ENCODE measurements at regions not wholly inside any gene's neighbourhood (a gene's known extent, or its start where the extent isn't known, plus 50 kb on each side); places are given as distances from the start of the nearest gene placed in this dataset.

DNA sequence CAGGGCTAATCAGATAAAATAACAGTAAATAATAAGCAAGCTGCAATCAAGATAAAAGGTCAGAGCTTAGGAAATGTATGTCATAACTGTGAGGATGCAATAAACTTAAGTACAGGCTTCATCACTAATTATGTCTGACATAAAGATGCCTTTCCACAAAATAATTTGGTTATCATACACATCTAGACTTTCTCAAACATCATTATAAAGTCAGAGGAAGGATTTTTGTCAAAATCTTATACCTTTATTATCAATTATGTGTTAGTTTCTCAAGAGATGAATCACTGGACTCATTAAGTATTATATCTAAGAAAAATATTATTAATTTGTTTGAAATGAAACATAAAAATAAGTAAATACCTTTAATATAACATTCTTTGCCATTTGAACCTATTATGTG, 695.4 kb upstream of the INTU start:
- TF ChIP-seq, protein P1, sequence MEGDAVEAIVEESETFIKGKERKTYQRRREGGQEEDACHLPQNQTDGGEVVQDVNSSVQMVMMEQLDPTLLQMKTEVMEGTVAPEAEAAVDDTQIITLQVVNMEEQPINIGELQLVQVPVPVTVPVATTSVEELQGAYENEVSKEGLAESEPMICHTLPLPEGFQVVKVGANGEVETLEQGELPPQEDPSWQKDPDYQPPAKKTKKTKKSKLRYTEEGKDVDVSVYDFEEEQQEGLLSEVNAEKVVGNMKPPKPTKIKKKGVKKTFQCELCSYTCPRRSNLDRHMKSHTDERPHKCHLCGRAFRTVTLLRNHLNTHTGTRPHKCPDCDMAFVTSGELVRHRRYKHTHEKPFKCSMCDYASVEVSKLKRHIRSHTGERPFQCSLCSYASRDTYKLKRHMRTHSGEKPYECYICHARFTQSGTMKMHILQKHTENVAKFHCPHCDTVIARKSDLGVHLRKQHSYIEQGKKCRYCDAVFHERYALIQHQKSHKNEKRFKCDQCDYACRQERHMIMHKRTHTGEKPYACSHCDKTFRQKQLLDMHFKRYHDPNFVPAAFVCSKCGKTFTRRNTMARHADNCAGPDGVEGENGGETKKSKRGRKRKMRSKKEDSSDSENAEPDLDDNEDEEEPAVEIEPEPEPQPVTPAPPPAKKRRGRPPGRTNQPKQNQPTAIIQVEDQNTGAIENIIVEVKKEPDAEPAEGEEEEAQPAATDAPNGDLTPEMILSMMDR (IDR thresholded peaks at IDR 0.05; ENCODE audit: low read length) = no peak
- no peak for TF ChIP-seq EZH2phosphoT487 (IDR thresholded peaks at IDR 0.05; ENCODE audit: low read length)
